SK-N-SH treated with all-trans-retinoic acid at 6 μM for 48 hours (cell line): ENCODE measurements at regions not wholly inside any gene's neighbourhood (a gene's known extent, or its start where the extent isn't known, plus 50 kb on each side); places are given as distances from the start of the nearest gene placed in this dataset.

Experiments used
- ARNTL ChIP-seq: fragments of 450-650 bp; formaldehyde crosslinking; IDR thresholded peaks from 2 replicates; pipeline ENCODE4 v1.5.0; 2020; ENCODE audit warnings: low read depth, mild to moderate bottlenecking, moderate library complexity, borderline replicate concordance
- ESRRG ChIP-seq: fragments of 250-450 bp; sonication (Bioruptor Pico); IDR thresholded peaks from 2 replicates; pipeline ENCODE4 v1.6.1; 2021; ENCODE audit warnings: mild to moderate bottlenecking
- PPARA ChIP-seq: fragments of 250-450 bp; sonication (Bioruptor Pico); IDR thresholded peaks from 2 replicates; pipeline ENCODE4 v1.5.0; 2020; ENCODE audit warnings: mild to moderate bottlenecking, borderline replicate concordance
- SNAI2 ChIP-seq: fragments of 250-450 bp; sonication (Bioruptor Pico); IDR thresholded peaks from 2 replicates; pipeline ENCODE4 v1.5.0; 2020; ENCODE audit warnings: mild to moderate bottlenecking, moderate library complexity
- ZC3H10 ChIP-seq: fragments of 250-450 bp; sonication (Bioruptor Pico); IDR thresholded peaks from 2 replicates; pipeline ENCODE4 v1.5.1; 2021; ENCODE audit warnings: mild to moderate bottlenecking, moderate library complexity
- ZFP3 ChIP-seq: fragments of 250-450 bp; sonication (Bioruptor Pico); IDR thresholded peaks from 2 replicates; pipeline ENCODE4 v1.5.0; 2020; ENCODE audit warnings: mild to moderate bottlenecking, moderate library complexity
- ZNF565 ChIP-seq: fragments of 450-650 bp; formaldehyde crosslinking; conservative IDR thresholded peaks from 2 replicates; pipeline ENCODE4 v1.5.0; 2020; ENCODE audit warnings: low read depth, mild to moderate bottlenecking, moderate library complexity
- ZNF70 ChIP-seq: fragments of 450-650 bp; formaldehyde crosslinking; IDR thresholded peaks from 2 replicates; pipeline ENCODE4 v1.5.0; 2020; ENCODE audit warnings: mild to moderate bottlenecking, moderate library complexity
- TF ChIP-seq, protein P1 (sequence below): fragments of 250-450 bp; sonication (Bioruptor Pico); IDR thresholded peaks from 2 replicates; pipeline ENCODE4 v1.5.1; 2020; ENCODE audit warnings: low read depth, mild to moderate bottlenecking, moderate library complexity
- TF ChIP-seq, protein P2 (sequence below): fragments of 250-450 bp; sonication (Bioruptor Pico); IDR thresholded peaks from 2 replicates; pipeline ENCODE4 v1.8.0; 2020; ENCODE audit warnings: mild to moderate bottlenecking, moderate library complexity, borderline replicate concordance
- TF ChIP-seq, protein P3 (sequence below): fragments of 250-450 bp; sonication (Bioruptor Pico); IDR thresholded peaks from 2 replicates; pipeline ENCODE4 v1.5.1; 2021; ENCODE audit warnings: mild to moderate bottlenecking, moderate library complexity

DNA sequence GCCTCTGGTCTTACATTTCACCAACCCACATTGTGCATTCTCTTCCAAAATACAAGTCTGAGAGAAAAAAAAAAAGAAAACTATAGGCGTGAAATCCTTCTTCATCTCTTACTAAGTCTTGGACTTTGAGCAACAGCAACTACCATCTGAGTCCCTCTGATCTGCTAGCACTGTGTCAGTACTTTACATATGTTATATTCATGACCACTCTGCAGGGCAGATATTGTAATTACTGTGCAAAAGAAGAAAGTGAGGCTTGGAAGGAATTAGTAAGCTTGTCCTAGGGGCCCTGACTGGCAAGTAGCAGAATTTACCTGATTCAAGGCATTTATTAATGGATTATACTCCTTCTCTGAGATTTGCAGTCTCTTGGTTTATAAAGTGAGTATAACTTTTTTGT is 52.7 kb upstream of the EED start:
- TF ChIP-seq, protein P1, sequence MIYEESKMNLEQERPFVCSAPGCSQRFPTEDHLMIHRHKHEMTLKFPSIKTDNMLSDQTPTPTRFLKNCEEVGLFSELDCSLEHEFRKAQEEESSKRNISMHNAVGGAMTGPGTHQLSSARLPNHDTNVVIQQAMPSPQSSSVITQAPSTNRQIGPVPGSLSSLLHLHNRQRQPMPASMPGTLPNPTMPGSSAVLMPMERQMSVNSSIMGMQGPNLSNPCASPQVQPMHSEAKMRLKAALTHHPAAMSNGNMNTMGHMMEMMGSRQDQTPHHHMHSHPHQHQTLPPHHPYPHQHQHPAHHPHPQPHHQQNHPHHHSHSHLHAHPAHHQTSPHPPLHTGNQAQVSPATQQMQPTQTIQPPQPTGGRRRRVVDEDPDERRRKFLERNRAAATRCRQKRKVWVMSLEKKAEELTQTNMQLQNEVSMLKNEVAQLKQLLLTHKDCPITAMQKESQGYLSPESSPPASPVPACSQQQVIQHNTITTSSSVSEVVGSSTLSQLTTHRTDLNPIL (CRISPR knock-in tag) = no peak
- TF ChIP-seq, protein P2, sequence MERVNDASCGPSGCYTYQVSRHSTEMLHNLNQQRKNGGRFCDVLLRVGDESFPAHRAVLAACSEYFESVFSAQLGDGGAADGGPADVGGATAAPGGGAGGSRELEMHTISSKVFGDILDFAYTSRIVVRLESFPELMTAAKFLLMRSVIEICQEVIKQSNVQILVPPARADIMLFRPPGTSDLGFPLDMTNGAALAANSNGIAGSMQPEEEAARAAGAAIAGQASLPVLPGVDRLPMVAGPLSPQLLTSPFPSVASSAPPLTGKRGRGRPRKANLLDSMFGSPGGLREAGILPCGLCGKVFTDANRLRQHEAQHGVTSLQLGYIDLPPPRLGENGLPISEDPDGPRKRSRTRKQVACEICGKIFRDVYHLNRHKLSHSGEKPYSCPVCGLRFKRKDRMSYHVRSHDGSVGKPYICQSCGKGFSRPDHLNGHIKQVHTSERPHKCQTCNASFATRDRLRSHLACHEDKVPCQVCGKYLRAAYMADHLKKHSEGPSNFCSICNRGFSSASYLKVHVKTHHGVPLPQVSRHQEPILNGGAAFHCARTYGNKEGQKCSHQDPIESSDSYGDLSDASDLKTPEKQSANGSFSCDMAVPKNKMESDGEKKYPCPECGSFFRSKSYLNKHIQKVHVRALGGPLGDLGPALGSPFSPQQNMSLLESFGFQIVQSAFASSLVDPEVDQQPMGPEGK (CRISPR knock-in tag) = no peak
- TF ChIP-seq, protein P3, sequence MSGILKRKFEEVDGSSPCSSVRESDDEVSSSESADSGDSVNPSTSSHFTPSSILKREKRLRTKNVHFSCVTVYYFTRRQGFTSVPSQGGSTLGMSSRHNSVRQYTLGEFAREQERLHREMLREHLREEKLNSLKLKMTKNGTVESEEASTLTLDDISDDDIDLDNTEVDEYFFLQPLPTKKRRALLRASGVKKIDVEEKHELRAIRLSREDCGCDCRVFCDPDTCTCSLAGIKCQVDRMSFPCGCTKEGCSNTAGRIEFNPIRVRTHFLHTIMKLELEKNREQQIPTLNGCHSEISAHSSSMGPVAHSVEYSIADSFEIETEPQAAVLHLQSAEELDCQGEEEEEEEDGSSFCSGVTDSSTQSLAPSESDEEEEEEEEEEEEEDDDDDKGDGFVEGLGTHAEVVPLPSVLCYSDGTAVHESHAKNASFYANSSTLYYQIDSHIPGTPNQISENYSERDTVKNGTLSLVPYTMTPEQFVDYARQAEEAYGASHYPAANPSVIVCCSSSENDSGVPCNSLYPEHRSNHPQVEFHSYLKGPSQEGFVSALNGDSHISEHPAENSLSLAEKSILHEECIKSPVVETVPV (CRISPR knock-in tag) = no peak
- no peak for TF ChIP-seq ZNF70 (CRISPR knock-in tag)
- TF ChIP-seq ZC3H10 = no peak
- TF ChIP-seq ZFP3 (CRISPR knock-in tag) = no peak
- no peak for TF ChIP-seq PPARA (CRISPR knock-in tag)
- no peak for TF ChIP-seq ZNF565 (CRISPR knock-in tag)
- TF ChIP-seq SNAI2 (CRISPR knock-in tag) = no peak
- no peak for TF ChIP-seq ARNTL
- no peak for TF ChIP-seq ESRRG (CRISPR knock-in tag)
